ENCODE measurements at regions not wholly inside any gene's neighbourhood (a gene's known extent, or its start where the extent isn't known, plus 50 kb on each side); places are given as distances from the start of the nearest gene placed in this dataset.
"Not testable (repeated sequence)": the region's sequence is repeated elsewhere in the genome, so short reads cannot be mapped to it uniquely, and the experiment has no call there.

GRCh38 chr22:47329727-47330650 lies 567.5 kb downstream of the TBC1D22A start:
- no peak for DNase-seq

GRCh38 chr22:47328550-47329243 lies 566.2 kb downstream of the TBC1D22A start:
- DNase-seq: no peak

GRCh38 chr22:47327241-47327640 lies 564.8 kb downstream of the TBC1D22A start:
- no peak for DNase-seq

- no peak for DNase-seq
These were observed 562.8 kb downstream of the TBC1D22A start for GRCh38 chr22:47325249-47325648.

GRCh38 chr22:47324435-47324990 lies 562.1 kb downstream of the TBC1D22A start:
- DNase-seq: no peak

GRCh38 chr22:47323518-47323917 lies 561.1 kb downstream of the TBC1D22A start:
- DNase-seq: no peak

- peak; percentile 3 for DNase-seq
These were observed 560.4 kb downstream of the TBC1D22A start for GRCh38 chr22:47322854-47323253.

- no peak for DNase-seq
These were observed 558.1 kb downstream of the TBC1D22A start for GRCh38 chr22:47320560-47320959.

GRCh38 chr22:47318041-47318737 lies 555.7 kb downstream of the TBC1D22A start:
- DNase-seq: no peak

GRCh38 chr22:47315862-47316419 lies 553.5 kb downstream of the TBC1D22A start:
- DNase-seq: no peak

- no peak for DNase-seq
These were observed 548.2 kb downstream of the TBC1D22A start for GRCh38 chr22:47310601-47311000.

GRCh38 chr22:47309946-47310345 lies 547.5 kb downstream of the TBC1D22A start:
- no peak for DNase-seq

GRCh38 chr22:47309476-47309875 lies 547.0 kb downstream of the TBC1D22A start:
- DNase-seq: peak; percentile 4

- no peak for DNase-seq
These were observed 546.4 kb downstream of the TBC1D22A start for GRCh38 chr22:47308886-47309285.

- no peak for DNase-seq
These were observed 545.4 kb downstream of the TBC1D22A start for GRCh38 chr22:47307822-47308221.

- DNase-seq: no peak
These were observed 544.9 kb downstream of the TBC1D22A start for GRCh38 chr22:47307326-47307725.

- DNase-seq: no peak
These were observed 542.4 kb downstream of the TBC1D22A start for GRCh38 chr22:47304854-47305253.

- no peak for DNase-seq
These were observed 541.9 kb downstream of the TBC1D22A start for GRCh38 chr22:47304191-47304831.

- DNase-seq: no peak
These were observed 540.9 kb downstream of the TBC1D22A start for GRCh38 chr22:47303161-47303890.

GRCh38 chr22:47302587-47302986 lies 540.1 kb downstream of the TBC1D22A start:
- DNase-seq: not testable (repeated sequence)

- DNase-seq: peak; percentile 5
These were observed 539.5 kb downstream of the TBC1D22A start for GRCh38 chr22:47301820-47302475.
